GM19043 (cell line): ENCODE measurements at regions not wholly inside any gene's neighbourhood (a gene's known extent, or its start where the extent isn't known, plus 50 kb on each side); places are given as distances from the start of the nearest gene placed in this dataset.
"Not testable (repeated sequence)": the region's sequence is repeated elsewhere in the genome, so short reads cannot be mapped to it uniquely, and the experiment has no call there.

Source experiments
- ATAC-seq: cut with Tn5 transposase; IDR thresholded peaks from one replicate; pipeline ENCODE4 v1.9.1; 2021; ENCODE audit warnings: low read depth; ENCODE audit not compliant: unreplicated experiment

DNA sequence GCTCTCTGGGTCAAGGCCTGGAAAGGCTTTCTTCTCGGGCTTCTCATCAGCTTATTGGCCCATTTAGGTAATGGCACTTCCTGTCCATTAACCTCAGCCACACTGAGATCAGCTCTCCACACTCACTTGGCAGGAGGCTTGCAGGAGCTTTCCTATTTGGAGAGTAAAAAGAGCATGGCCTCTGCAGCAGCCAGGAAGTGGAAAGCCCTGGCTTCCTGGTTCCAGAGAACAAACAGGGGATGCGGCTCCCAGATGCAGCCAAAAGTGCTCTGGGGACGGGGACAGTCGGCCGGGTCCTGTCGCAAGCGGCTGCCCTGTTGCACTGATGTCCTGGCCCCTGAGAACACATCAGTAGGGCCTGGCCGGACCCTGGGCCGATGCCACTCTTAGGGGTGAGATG is 4462.4 kb upstream of the TPTE start:
- ATAC-seq, result not testable (repeated sequence)

DNA sequence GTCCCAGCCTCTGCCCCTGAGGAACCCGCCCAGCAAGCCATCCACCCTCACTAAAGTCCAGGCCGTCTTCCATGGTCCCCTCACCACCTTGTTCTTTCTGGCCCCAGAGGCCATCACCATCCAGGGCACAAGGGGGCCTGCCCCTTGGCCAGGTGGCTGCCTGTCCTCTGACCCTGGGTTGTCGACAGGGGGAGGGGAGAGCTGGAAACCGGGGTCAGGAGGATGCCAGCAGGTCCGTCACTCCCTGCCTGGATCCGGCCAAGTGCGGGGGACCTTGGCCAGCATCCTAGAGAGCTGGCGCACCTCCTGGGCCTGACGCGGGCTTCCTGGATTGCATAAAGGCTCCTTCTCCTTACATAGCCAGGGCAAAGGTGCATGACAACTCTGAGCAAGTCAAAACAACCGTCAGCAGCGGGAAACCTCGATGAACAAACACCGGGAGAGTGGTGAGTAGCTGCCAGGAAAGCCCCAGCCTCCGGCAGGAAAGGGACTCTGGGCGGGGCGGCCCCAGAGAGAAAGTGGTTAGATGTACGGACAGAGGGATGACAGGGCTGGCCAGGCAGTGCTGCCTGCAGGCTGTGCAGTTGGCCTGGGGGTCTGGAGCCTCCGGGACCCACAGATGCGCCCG is 4461.2 kb upstream of the TPTE start:
- ATAC-seq, result not testable (repeated sequence)

DNA sequence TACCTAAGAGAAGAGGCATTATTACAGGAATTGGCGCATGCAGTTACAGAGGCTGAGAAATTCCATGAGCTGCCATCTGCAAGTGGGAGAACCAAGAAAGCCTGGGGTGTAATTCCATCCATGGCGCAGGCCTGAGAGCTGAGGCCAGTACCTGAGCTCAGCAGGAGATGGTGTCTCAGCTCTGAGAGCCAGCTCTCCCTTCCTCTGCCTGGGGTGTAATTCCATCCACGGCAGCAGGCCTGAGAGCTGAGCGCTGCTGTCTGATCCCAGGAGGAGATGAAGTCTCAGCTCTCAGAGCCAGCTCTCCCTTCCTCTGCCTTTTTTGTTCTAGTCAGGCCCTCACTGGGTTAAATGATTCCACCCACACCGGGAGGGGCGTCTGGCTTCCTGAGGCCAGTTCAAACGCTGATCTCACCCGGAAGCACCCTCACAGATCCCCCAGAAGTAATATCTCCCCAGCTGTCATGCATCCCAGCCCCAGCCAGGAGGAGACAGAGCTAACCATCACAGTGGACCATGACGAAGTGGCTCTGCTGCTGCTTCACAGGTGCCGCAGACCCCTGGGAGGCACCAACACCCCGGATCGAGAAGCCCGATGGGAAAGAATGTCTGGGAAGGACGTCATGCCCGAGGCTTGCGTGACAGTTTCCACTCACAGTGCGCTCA is 4454.9 kb upstream of the TPTE start:
- not testable (repeated sequence) for ATAC-seq

DNA sequence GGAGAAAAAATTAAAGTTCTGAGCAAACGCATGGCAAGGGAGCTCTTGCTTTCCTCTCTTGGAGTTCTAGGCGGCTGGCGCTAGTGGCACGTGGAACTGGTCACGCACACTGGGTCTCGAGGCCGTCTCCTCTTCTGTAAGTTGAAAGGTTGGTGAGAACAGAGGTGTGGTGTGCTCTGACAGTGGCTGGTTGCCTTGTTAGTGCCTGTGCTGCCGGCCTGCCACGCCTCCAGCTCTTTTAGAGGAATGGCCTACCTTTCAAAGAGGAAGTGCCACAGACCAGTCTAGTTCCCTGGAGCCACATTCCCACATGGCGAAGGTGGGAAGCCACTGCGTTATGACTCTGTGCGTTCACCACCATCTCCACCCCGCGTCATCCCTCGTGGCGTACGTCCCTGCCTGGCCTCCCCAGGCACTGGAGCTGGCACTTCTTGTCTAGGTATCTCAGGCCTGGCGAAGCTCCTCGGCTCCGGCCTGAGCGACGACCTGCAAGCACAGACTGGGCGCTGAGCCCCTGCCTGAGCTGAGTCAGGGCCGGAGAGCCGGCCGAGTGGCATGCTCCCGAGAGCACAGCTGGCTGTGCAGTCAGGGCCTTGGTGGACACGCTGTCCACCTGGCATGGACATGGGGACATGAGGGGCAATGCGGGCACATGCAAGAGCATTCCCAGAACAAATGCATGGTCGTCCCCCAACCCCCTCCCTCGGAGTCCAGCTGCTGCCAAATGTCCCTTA is 4453.1 kb upstream of the TPTE start:
- ATAC-seq, result not testable (repeated sequence)

DNA sequence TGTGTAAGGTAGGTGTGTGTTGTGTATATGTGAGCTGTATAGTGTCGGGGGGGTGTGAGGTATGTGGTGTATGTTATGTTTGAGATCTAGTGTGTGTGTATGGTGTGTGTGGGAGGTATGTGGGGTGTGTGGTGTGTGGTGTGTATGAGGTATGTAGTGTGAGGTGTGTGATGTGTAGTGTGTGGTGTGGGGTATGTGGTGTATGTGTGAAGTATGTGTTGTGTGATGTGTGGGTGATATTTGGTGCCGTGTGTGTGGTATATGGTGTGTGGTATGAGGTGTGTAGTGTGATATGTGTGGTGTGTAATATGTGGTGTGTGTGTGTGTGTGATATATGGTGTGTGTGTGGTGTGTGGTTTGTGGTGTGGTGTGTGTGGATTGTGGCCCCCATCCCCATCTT is 4451.2 kb upstream of the TPTE start:
- not testable (repeated sequence) for ATAC-seq

DNA sequence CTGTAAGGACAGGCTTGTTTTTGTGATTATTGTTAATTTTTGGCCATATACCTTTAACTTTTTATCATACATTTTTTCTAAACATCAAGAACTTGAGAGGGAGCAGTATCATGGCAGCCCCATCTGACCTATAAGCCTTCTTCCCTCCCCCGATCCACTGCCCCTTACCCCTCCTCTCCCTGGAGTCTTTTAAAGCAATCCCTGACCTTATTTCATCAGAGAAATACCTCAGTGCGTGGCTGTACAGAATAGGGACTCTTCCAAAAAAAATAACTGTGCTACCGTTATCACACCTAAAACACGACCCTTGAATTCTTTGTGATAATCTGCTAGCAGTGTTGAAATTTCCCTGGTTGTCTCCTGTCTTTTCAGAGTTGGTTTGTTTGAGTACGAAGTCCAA is 4448.7 kb upstream of the TPTE start:
- ATAC-seq, result not testable (repeated sequence)

DNA sequence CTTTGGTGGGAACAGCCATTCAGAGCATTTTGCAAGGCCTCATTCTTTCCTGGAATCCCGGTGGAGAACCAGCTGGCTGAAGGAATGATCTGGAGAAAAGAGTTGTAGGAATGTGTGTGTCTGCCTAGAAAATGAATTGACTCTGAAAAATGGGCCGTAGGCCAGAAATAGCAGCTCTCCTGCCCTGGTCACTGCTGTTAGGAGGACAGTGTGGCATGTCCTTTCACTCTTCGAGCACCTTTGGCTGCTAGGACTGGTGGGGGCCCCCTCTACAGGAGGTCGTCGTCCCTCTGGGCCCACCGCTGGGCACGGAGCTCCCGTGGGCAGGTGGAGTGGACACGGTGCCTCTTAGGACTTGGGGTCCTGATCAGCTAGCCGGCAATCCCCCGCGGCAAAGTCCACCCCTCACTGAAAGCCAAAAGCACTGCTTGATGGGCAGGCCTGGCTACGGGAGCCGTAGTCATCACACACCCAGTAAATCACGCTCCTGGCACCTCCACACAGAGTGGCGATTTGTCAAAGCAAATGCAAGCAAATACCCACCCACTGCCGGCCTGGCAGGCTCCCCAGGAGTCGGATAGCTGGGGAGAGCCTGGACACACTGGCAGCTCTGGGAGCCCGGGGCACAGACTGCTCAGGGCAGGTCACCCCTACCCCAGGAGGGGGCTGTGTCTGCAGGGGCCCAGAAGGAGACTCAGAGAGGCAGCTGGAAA is 4447.2 kb upstream of the TPTE start:
- ATAC-seq, result not testable (repeated sequence)

DNA sequence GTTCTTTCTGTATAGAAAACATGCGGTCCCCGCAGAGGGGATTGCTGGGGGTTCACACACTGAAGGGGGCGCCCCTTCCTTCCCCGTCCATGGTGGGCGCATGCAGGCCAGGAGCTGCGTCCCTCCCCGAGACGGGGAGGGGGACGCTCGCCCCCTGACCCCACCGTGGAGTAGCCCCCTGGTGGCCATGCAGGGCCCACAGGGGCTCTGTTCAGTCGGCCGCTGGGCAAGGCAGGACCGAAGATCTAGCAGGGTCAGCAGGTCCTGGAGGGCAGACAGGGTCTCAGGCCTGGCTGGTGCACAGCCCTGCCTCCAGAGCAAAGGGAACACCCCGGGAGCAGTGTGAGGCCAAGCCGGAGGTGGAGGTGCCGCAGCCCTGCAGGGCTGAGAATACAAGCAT is 4446.4 kb upstream of the TPTE start:
- not testable (repeated sequence) for ATAC-seq

DNA sequence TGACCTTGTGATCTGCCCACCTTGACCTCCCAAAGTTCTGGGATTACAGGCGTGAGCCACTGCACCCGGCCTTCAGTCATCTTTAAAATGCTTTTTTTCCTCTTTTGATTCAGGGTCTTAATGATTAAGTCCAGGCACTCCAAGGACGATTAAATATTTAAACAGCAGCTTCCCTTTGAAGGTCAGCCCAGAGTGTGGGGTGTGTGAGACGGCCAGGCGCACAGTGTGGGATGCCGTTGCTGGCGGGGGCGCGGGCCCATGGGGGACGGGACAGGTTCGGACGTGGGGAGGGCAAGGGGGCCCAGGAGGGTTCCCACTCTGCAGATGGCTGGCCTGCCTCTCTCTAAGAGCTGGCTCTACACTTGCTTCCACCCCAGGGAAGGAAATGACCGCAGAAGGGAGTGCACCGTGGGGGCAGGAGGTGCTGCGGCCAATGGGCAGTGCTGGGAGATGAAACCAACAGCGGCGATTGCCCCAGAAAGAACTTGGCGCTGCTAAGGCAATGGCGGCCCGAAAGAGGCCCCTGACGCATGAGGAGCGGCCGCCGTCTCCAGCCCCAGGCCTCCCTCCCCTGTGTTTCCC is 4445.7 kb upstream of the TPTE start:
- not testable (repeated sequence) for ATAC-seq

DNA sequence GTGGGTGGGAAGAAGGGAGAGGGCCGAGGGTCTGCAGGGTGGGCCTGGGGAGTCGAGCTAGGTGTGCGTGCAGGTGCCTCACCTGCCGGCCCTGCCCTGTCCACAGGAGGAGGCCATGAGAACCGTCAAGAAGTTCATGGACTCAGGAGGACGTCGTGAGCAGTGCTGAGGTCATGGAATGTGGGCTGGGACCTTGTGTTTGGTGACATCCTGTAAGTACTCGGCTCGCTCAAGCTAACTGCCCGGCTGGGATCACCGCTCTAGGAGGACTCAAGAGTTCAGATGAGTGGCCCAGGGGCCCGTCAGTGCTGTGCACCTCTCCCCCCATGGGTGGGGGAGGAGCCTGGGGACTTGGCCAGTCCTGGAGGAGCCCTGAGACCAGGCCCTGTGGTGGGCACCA is 4444.0 kb upstream of the TPTE start:
- ATAC-seq, result not testable (repeated sequence)

DNA sequence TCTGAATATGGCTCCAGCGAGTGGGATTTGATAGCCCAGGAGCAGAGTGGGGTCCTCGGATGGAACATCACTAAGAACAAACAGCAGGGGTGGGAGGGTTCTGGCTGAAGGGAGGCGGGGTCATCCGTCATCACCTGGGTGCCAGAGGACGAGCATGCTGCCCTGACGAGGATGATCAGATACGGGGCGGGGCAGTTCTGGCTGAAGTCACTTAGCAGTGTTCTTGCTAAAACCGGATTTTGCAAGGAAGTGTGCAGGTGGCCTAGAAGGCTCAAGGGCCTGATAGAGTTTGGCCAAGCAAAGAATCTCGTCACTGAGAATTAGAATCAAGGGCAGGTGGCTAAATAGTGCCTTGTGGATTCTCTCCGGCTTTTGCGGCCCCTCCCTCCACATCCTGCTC is 4442.5 kb upstream of the TPTE start:
- not testable (repeated sequence) for ATAC-seq

DNA sequence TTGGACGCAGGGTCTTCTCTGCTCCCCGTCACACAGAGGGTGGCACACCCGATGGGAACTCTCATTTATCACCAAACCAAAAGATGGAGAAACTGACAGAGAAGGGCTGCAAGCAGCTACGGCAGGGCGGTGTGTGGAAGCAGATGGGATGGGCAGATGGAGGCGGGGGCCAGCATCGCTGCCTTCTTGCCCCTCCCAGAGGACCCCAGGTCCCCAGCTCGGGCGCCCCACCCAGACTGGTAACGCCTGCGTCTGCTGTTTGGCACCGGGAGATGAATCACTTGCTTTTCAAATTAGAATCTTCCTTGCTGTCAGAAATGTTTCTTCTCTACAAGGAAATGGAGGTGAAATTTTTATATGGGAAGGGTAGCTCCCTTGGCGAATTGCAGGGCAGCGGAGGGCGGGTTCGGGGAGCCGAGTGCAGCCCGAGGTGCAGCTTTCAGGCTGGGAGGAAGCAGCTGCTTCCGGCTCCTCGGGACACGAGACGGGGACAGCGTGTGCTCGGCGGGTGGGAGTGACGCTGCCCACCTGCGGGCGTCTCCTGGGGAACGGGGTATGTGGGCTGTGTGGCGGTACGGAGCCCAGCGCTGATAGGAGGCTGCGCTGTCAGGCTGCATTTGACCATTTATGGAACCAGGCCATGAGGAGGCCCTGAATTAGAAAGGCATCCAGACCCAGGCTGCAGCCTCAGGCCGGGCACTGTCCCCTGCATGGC is 4440.3 kb upstream of the TPTE start:
- not testable (repeated sequence) for ATAC-seq

DNA sequence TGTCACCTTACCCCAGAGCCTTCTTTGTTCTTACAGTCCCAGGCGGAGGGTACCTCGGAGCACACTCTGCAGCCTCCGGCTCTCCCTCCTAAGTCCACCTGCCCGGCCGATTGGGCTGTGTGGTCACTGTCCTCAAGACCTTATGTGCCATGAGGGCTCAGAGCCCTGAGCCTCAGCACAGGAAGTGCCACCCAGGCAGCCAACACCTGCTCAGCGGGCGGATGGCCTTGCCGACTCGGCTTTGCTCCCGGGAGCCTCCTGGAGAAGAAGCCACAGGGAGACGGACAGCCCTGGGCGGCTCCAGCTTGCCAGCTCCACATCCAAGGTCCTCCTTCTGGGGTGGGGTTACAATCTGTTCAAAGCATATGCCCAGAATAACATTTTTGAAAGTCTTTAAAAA is 4439.2 kb upstream of the TPTE start:
- not testable (repeated sequence) for ATAC-seq

DNA sequence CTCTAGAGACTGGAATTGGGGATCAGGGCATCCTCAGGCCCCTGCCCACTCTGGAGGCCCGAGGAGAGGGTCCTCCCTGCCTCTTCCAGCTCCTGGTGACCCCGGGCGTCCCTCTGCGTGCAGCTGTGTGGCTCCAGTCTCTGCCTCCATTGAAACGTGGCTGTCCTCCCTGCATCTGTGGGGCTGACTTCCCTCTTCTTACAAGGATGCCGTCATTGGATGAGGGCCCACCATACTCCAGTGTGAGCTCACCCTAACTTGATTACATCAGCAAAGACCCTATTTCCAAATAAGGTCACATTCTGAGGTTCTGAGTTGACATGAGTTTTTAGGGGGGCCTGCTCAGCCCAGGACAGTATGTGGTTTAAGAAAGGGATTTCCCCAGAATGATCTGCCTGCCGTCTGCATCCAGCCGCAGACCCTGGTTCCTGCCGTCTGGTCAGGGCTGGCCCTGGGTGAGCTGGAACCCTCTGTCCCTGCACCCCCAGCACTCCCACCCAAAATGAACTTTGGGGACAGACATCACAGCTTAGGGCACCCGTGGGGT is 4437.7 kb upstream of the TPTE start:
- ATAC-seq, result not testable (repeated sequence)

DNA sequence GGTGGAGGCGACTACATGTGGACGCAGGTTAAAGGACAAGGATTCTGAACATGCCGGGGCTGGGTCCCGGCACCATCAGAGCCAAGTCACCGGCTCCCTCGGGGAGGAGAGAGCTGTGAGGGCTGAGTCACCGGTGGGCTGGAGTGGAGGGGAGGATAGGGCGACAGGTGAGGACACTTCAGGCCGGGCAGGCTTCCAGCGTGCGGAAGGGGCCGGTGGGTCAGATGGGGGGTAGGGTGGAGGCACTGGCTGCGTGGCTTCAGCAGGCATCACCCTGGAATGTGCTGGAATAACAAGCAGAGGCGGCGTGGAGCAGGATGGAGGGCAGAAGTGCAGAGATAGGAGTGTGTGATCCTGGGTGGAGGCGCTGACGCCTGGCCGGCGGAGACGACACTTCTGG is 4435.3 kb upstream of the TPTE start:
- ATAC-seq, result not testable (repeated sequence)

DNA sequence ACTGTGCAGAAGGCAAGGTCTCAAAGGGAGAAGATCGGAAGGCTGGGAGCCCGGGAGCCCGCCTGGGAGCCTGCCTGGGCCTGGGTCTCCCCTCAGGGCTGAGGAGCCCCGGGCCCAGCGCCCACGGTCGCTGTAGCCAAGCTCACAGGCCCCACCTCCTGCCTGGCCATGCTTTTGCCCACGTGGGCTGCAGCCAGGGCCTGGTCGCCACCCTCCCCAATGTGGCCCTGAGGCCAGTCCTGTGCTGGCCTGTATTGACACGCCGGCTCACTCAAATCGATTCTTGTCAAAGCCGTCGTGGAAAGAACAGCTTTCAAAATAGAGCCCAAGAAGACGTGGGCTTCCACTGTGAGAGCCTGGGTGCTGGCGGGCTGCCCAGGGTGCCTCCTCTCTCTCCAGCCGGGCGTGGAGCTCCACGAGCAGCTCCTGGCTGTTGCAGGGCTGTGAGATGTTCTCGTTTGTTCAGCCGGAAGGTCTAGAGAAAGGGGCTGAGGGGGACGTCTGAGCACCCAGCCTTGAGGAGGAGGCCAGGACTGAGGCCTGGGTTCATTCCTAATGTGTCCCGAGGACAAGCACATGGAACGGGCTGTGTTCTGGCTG is 4433.7 kb upstream of the TPTE start:
- ATAC-seq, result not testable (repeated sequence)

DNA sequence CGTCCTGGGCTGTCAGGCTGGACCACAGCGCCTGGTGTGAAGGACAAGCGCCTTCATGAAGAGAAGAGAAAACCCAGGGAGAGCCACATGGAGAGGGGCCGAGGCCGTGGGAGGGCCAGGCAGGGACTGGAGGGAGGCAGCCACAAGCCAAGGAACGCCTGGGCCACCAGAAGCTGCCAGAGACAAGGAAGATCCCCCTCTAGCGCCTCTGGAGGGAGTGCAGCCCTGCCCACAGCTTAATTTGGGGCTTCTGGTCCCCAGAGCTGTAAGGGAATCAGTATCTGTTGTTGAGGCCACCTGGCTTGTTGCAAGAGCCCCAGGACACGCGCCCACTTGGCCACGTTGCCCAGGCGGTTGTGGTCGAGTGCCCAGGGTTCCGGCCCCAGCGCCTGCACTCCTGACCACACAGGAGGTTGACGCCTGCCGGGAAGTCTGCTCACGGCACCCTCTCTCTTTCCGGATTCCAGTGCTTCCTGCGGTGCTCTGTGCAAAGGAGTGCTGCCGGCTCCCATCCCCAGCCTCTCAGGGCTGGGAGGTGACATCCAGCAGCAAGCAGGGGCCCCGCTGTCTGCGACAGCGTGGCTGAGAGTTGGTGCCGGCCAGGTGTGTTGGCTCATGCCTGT is 4431.0 kb upstream of the TPTE start:
- ATAC-seq, result not testable (repeated sequence)

DNA sequence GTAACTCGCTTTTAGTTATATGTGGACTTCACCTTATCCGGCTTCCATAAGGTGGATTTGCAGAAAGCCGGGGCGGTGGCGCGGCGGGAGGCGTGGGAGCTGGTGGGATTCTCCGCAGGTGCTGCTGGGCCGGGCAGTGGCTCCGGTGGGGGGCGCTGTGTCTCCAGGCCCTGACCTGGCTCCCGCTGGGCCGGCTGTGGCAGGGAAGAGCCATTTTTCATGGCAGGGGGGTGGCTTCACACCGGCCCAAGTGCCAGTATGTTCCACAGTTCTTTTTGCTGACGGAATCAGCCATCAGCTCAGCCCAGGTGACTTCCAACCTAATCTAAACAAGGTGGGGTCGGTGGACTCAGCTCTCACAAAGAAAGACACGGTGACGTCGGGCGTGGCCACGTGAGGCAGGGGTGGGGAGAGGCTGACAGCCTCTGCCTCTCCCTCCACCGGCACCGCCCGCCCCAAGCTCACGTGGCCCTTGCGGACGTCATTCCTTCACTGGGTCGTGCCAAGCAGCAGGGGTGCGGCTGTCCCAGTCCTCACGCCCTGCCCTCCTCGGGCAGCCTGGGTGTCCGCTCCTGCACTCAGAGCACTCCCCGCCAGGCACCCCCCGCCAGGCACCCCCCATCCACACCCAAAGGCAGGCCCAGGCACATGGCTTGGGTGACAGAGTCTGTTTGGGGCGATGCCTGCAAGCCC is 4429.9 kb upstream of the TPTE start:
- ATAC-seq, result not testable (repeated sequence)
